H9 (cell line): ENCODE measurements at regions not wholly inside any gene's neighbourhood (a gene's known extent, or its start where the extent isn't known, plus 50 kb on each side); places are given as distances from the start of the nearest gene placed in this dataset.

Experiments
- DNase-seq: peaks from one replicate; pipeline ENCODE4 v3.0.0-alpha.2; 2017
- H2AFZ ChIP-seq: one replicate; pipeline ENCODE4 v1.6.1; 2013; ENCODE audit warnings: mild to moderate bottlenecking, low read length, control low read depth, moderate library complexity
- H2AK5ac ChIP-seq: 2 replicates; pipeline ENCODE4 v1.6.1; 2013; ENCODE audit warnings: low read length, control low read depth, mixed read lengths; ENCODE audit not compliant: insufficient read length
- H2BK120ac ChIP-seq: one replicate; pipeline ENCODE4 v1.6.1; 2013; ENCODE audit warnings: low read depth, mild to moderate bottlenecking, low read length, control low read depth, inconsistent platforms; ENCODE audit not compliant: poor library complexity, severe bottlenecking
- H2BK12ac ChIP-seq: 2 replicates; pipeline ENCODE4 v1.6.1; 2013; ENCODE audit warnings: low read length, control low read depth, mixed read lengths, low read depth; ENCODE audit not compliant: insufficient read length
- H2BK15ac ChIP-seq: 2 replicates; pipeline ENCODE4 v1.6.1; 2013; ENCODE audit warnings: low read depth, low read length, control low read depth
- H2BK20ac ChIP-seq: one replicate; pipeline ENCODE4 v1.6.1; 2013; ENCODE audit warnings: low read depth, mild to moderate bottlenecking, low read length, control low read depth, inconsistent platforms; ENCODE audit not compliant: poor library complexity, severe bottlenecking
- H2BK5ac ChIP-seq: 2 replicates; pipeline ENCODE4 v1.6.1; 2013; ENCODE audit warnings: low read length, control low read depth, mixed read lengths; ENCODE audit not compliant: insufficient read length
- H3K14ac ChIP-seq: 2 replicates; pipeline ENCODE4 v1.6.1; 2013; ENCODE audit warnings: low read length, control low read depth; ENCODE audit not compliant: insufficient read depth
- H3K18ac ChIP-seq: 2 replicates; pipeline ENCODE4 v1.6.1; 2013; ENCODE audit warnings: low read depth, mild to moderate bottlenecking, mixed read lengths, low read length, control low read depth; ENCODE audit not compliant: insufficient read length
- H3K23ac ChIP-seq: 2 replicates; pipeline ENCODE4 v1.6.1; 2013; ENCODE audit warnings: low read length, control low read depth, mixed read lengths, low read depth; ENCODE audit not compliant: insufficient read length
- H3K23me2 ChIP-seq: 2 replicates; pipeline ENCODE4 v1.6.1; 2013; ENCODE audit warnings: low read depth, mild to moderate bottlenecking, mixed read lengths, low read length, control low read depth; ENCODE audit not compliant: insufficient read length, poor library complexity, severe bottlenecking
- H3K27ac ChIP-seq: 2 replicates; pipeline ENCODE4 v1.5.1; 2013; ENCODE audit warnings: low read length, control low read depth, mixed read lengths, low read depth; ENCODE audit not compliant: insufficient read length
- H3K27me3 ChIP-seq: 2 replicates; pipeline ENCODE4 v1.6.1; 2013; ENCODE audit warnings: low read length, control low read depth, inconsistent platforms; ENCODE audit not compliant: insufficient read depth
- H3K4ac ChIP-seq: 2 replicates; pipeline ENCODE4 v1.6.1; 2013; ENCODE audit warnings: low read depth, mild to moderate bottlenecking, control low read depth, inconsistent platforms, low read length, moderate library complexity
- H3K4me1 ChIP-seq: 2 replicates; pipeline ENCODE4 v1.6.1; 2013; ENCODE audit warnings: low read length, control low read depth, inconsistent platforms; ENCODE audit not compliant: insufficient read depth
- H3K4me2 ChIP-seq: 2 replicates; pipeline ENCODE4 v1.6.1; 2013; ENCODE audit warnings: low read length, control low read depth, mixed read lengths; ENCODE audit not compliant: insufficient read length, insufficient read depth
- H3K56ac ChIP-seq: 2 replicates; pipeline ENCODE4 v1.6.1; 2013; ENCODE audit warnings: low read depth, mild to moderate bottlenecking, mixed read lengths, low read length, control low read depth; ENCODE audit not compliant: insufficient read length
- H3K79me1 ChIP-seq: 2 replicates; pipeline ENCODE4 v1.6.1; 2013; ENCODE audit warnings: low read depth, mild to moderate bottlenecking, moderate library complexity, low read length, control low read depth, inconsistent platforms; ENCODE audit not compliant: insufficient read depth, poor library complexity, severe bottlenecking
- H3K79me2 ChIP-seq: 2 replicates; pipeline ENCODE4 v1.6.1; 2013; ENCODE audit warnings: low read length, control low read depth, inconsistent platforms; ENCODE audit not compliant: insufficient read depth
- H3K9ac ChIP-seq: 2 replicates; pipeline ENCODE4 v1.6.1; 2013; ENCODE audit warnings: low read length, control low read depth, mixed read lengths; ENCODE audit not compliant: insufficient read length; ENCODE audit errors: extremely low read depth
- H3K9me3 ChIP-seq: one replicate; pipeline ENCODE4 v1.6.1; 2013; ENCODE audit warnings: low read depth, low read length, inconsistent platforms; ENCODE audit not compliant: control insufficient read depth
- H3T11ph ChIP-seq: one replicate; pipeline ENCODE4 v1.6.1; 2013; ENCODE audit warnings: mild to moderate bottlenecking, low read length, control low read depth, inconsistent platforms
- H4K20me1 ChIP-seq: one replicate; pipeline ENCODE4 v1.6.1; 2013; ENCODE audit not compliant: control insufficient read depth, insufficient read length, insufficient read depth
- H4K5ac ChIP-seq: 2 replicates; pipeline ENCODE4 v1.6.1; 2013; ENCODE audit warnings: low read depth, mild to moderate bottlenecking, mixed read lengths, low read length, control low read depth; ENCODE audit not compliant: insufficient read length
- H4K8ac ChIP-seq: replicated peaks from 2 replicates; pipeline ENCODE4 v1.6.1; 2013; ENCODE audit warnings: low read length, control low read depth, mixed read lengths, low read depth; ENCODE audit not compliant: insufficient read length
- H4K91ac ChIP-seq: 2 replicates; pipeline ENCODE4 v1.6.1; 2013; ENCODE audit warnings: low read depth, mild to moderate bottlenecking, moderate library complexity, mixed read lengths, low read length, control low read depth; ENCODE audit not compliant: insufficient read length
- H3K27ac Mint-ChIP-seq, 3 experiments: 2 replicates in 2 of 3; 3 replicates in 1 of 3; pipeline ENCODE4 v1.8.0; 2020 to 2021; ENCODE audit warnings: mixed read lengths in 3 of 3, mild to moderate bottlenecking in 1 of 3, moderate library complexity in 1 of 3
- H3K27me3 Mint-ChIP-seq: 2 replicates; pipeline ENCODE4 v1.8.0; 2021; ENCODE audit warnings: low read depth, mild to moderate bottlenecking, moderate library complexity, mixed read lengths
- H3K36me3 Mint-ChIP-seq, 3 experiments: 2 replicates in 2 of 3; 3 replicates in 1 of 3; pipeline ENCODE4 v1.8.0; 2020 to 2021; ENCODE audit warnings: low read depth in 3 of 3, mixed read lengths in 3 of 3; ENCODE audit not compliant: insufficient read depth in 1 of 3
- H3K4me1 Mint-ChIP-seq, 2 experiments: 2 replicates each; pipeline ENCODE4 v1.8.0; 2020; ENCODE audit warnings: mixed read lengths in 2 of 2
- H3K4me3 Mint-ChIP-seq, 2 experiments: 2 replicates in 1 of 2; 3 replicates in 1 of 2; pipeline ENCODE4 v1.8.0; 2020 to 2021; ENCODE audit warnings: mild to moderate bottlenecking in 2 of 2, mixed read lengths in 2 of 2, moderate library complexity in 1 of 2
- H3K9me3 Mint-ChIP-seq, 2 experiments: 2 replicates in 1 of 2; 3 replicates in 1 of 2; pipeline ENCODE4 v1.8.0; 2020; ENCODE audit warnings: mild to moderate bottlenecking in 2 of 2, mixed read lengths in 2 of 2, moderate library complexity in 1 of 2
- WGBS: extraction: QIAGEN DNeasy Blood & Tissue Kit; methylation state at CpG from one replicate; pipeline ENCODE4 v1.1.7; 2013; ENCODE audit warnings: missing lambda C conversion rate, low lambda C conversion rate, mixed read lengths; ENCODE audit not compliant: insufficient read length; ENCODE audit errors: extremely low coverage; 5-methylcytosine and 5-hydroxymethylcytosine counted together
- TF ChIP-seq, protein P1 (sequence below): fragments of 200-600 bp; sonication (generic); conservative IDR thresholded peaks from 3 replicates; pipeline ENCODE4 v1.8.0; 2021; ENCODE audit warnings: antibody characterized with exemption, mild to moderate bottlenecking

DNA sequence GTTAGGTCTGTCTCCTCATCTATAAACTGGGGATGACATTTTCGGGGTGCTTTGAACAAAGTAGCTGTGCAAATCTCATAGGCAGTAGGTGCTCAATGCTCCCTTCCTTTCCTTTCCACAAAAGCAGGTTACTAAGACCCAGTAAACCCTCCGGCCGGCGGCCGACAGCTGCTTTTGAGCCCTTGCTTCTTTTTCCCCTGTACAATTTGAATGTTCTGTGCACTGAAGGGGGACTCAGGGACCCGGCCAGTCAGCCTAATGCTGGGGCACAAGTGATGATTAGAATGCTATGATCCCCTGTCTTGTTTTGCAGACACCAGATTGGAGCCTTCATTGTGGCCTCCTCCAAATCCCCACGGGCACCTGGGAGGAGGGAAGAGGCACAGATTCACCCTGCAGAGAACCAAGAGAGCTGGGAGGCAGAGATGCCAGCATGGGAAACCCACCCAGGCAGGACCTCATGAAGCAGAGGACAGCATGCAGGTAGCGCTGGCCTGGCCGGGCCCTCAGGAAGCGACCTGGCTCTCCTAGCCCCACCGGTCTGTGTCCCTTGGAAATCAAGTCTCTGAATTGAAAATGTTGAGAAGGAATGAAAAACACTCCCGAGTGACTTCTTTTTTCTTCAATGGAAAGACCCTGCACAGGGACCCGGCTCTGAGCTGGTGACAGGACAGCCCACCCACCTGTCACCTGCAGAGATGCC, 128.6 kb upstream of the HDAC4 start:
- Histone ChIP-seq H3T11ph (no peak overlapping the region), H4K5ac (no peak overlapping the region), H2BK5ac (no peak overlapping the region), H3K4me1 (no peaks in the 10 kb centered on the region), H3K14ac (no peak overlapping the region), H2BK12ac (no peak overlapping the region), H3K9me3 (no peaks in the 10 kb centered on the region), H3K23me2 (no peaks in the 10 kb centered on the region), H3K79me2 (no peaks in the 10 kb centered on the region), H3K79me1 (no peaks in the 10 kb centered on the region), H3K23ac (no peak overlapping the region), H3K56ac (no peak overlapping the region), H2BK15ac (no peak overlapping the region), H2AK5ac (no peak overlapping the region), H3K4ac (no peak overlapping the region), H3K9ac (no peak overlapping the region), H3K18ac (no peak overlapping the region), H4K8ac (no peak overlapping the region), H2BK120ac (no peak overlapping the region), H3K27ac (no peak overlapping the region), H4K91ac (no peak overlapping the region), H3K27me3 (no peaks in the 10 kb centered on the region), H2AFZ (no peak overlapping the region), H3K4me2 (no peak overlapping the region), H2BK20ac (no peak overlapping the region), H4K20me1 (no peaks in the 10 kb centered on the region)
- Mint-ChIP-seq H3K27me3 (peaks cover 10% of the 10 kb centered on the region), H3K4me3 (no peak overlapping the region), H3K9me3 (peaks cover 3 to 4% of the 10 kb centered on the region in 2 experiments; a peak in 2 of 5 replicates), H3K27ac (peak overlapping the region in 1 of 3 experiments; percentile 59; a peak in 1 of 7 replicates), H3K4me1 (peaks cover 5 to 12% of the 10 kb centered on the region in 2 experiments; a peak in 3 of 4 replicates), H3K36me3 (no peaks in the 10 kb centered on the region; a peak in 1 of 7 replicates)
- DNase-seq, result no peak
- TF ChIP-seq, protein P1, sequence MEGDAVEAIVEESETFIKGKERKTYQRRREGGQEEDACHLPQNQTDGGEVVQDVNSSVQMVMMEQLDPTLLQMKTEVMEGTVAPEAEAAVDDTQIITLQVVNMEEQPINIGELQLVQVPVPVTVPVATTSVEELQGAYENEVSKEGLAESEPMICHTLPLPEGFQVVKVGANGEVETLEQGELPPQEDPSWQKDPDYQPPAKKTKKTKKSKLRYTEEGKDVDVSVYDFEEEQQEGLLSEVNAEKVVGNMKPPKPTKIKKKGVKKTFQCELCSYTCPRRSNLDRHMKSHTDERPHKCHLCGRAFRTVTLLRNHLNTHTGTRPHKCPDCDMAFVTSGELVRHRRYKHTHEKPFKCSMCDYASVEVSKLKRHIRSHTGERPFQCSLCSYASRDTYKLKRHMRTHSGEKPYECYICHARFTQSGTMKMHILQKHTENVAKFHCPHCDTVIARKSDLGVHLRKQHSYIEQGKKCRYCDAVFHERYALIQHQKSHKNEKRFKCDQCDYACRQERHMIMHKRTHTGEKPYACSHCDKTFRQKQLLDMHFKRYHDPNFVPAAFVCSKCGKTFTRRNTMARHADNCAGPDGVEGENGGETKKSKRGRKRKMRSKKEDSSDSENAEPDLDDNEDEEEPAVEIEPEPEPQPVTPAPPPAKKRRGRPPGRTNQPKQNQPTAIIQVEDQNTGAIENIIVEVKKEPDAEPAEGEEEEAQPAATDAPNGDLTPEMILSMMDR, result no peak
- WGBS, result no CpG with 5 or more reads among the region's 13 CpGs
